Lower lobe of right lung (tissue), 2 donors: ENCODE measurements at regions not wholly inside any gene's neighbourhood (a gene's known extent, or its start where the extent isn't known, plus 50 kb on each side); places are given as distances from the start of the nearest gene placed in this dataset.

Source experiments
- ATAC-seq, 2 donors: fragments of 200-7000 bp; cut with Tn5 transposase; one replicate each; pipeline ENCODE4 v1.9.1; 2020 to 2022; ENCODE audit warnings: mild to moderate bottlenecking in 2 of 2, moderate library complexity in 2 of 2
- DNase-seq: peaks from one replicate; pipeline ENCODE4 v3.0.0-alpha.2; 2020
- H3K27ac ChIP-seq: fragments of 200-600 bp; one replicate; pipeline ENCODE4 v1.8.0; 2022
- H3K27me3 ChIP-seq: fragments of 200-600 bp; one replicate; pipeline ENCODE4 v1.8.0; 2022; ENCODE audit warnings: low read depth
- H3K36me3 ChIP-seq: fragments of 200-600 bp; one replicate; pipeline ENCODE4 v1.8.0; 2022; ENCODE audit warnings: mild to moderate bottlenecking
- H3K4me1 ChIP-seq: fragments of 200-600 bp; one replicate; pipeline ENCODE4 v1.8.0; 2022
- H3K4me3 ChIP-seq: fragments of 200-600 bp; one replicate; pipeline ENCODE4 v1.8.0; 2022; ENCODE audit warnings: mild to moderate bottlenecking
- H3K9me3 ChIP-seq: fragments of 200-600 bp; one replicate; pipeline ENCODE4 v1.8.0; 2022
- intact Hi-C: fragments of 100-400 bp; cut with DNase I; formaldehyde crosslinking; loops from one replicate; pipeline ENCODE4 v1.11.0; 2022
- TF ChIP-seq, protein P1 (sequence below): fragments of 200-600 bp; IDR thresholded peaks from one replicate; pipeline ENCODE4 v1.8.0; 2022; ENCODE audit warnings: antibody characterized with exemption, mild to moderate bottlenecking
- donor health status: DM: no; HTN: yes; CAD: no; lungs with severe emphysema.

DNA sequence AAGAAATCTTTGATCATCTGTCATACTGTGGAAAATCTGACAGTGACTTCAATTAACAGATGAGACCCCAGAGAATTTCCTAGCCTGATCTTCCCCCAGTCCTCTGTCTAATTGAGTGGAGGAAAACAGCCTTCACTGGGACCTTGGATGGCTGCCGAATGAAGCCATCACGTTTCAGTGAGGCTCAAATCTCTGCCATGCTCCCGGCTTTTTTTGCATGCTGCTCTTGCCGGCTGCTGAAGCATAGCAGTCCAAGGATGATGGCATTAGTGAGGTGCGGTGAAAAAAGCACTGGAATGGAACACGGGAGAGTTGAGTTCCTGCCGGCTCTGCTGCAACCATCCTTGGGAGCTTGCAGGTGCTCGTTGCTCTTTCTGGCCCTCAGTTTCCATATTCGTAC lies 430.5 kb downstream of the SLC4A3 start:
- TF ChIP-seq, protein P1, sequence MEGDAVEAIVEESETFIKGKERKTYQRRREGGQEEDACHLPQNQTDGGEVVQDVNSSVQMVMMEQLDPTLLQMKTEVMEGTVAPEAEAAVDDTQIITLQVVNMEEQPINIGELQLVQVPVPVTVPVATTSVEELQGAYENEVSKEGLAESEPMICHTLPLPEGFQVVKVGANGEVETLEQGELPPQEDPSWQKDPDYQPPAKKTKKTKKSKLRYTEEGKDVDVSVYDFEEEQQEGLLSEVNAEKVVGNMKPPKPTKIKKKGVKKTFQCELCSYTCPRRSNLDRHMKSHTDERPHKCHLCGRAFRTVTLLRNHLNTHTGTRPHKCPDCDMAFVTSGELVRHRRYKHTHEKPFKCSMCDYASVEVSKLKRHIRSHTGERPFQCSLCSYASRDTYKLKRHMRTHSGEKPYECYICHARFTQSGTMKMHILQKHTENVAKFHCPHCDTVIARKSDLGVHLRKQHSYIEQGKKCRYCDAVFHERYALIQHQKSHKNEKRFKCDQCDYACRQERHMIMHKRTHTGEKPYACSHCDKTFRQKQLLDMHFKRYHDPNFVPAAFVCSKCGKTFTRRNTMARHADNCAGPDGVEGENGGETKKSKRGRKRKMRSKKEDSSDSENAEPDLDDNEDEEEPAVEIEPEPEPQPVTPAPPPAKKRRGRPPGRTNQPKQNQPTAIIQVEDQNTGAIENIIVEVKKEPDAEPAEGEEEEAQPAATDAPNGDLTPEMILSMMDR = no peak
- intact Hi-C loops = no loop called here
- DNase-seq (no peak), ATAC-seq (no peak)
- Histone ChIP-seq H3K4me3 (no peak overlapping the region), H3K27me3 (no peaks in the 10 kb centered on the region), H3K27ac (no peak overlapping the region), H3K36me3 (no peaks in the 10 kb centered on the region), H3K4me1 (no peaks in the 10 kb centered on the region), H3K9me3 (peaks cover 4% of the 10 kb centered on the region)

DNA sequence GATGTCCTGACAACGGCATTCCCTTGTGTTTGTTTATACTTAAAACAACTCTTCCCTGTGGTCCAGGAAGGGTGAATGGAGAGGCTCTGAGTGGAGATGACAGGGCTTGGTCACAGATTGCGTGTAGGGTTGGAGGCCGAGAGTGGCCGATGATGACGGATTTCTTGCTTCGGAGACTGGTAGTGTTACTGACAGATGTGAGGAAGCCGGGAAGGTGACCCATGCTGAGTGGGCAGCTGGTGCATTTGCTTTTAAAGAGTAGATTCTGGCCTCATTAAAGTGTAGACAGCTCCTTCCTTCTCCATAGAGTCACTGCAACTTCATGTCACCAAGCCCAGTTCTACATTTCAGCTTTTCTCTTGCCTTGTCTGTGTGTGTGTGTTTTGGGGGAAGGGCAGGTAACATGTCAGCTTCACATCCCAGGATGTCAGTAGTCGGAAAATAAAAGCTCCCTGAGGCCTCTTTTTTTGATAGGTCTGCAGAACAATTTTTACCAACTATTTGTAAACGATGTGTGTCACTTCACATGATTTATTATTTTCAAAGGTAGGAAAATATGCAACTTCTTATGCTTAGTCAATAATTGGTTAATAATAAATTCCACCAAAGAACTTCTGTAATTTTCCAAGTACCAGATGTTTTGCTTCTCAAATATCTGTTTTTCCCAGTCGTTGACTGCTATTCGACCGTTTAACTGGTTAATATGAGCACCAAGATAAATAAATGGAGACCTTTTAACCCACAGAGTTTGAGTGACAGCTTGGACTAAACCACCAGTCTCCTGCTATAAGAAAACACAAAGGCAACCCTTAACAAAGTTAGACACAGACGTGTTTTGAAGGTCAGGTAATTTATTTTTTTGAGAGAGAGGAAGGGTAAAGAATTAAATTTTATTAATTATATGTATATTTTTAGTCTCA lies 436.9 kb downstream of the SLC4A3 start:
- Histone ChIP-seq H3K27me3 (no peaks in the 10 kb centered on the region), H3K4me3 (no peak overlapping the region), H3K9me3 (no peaks in the 10 kb centered on the region), H3K4me1 (no peaks in the 10 kb centered on the region), H3K27ac (no peak overlapping the region), H3K36me3 (no peaks in the 10 kb centered on the region)
- DNase-seq = no peak
- intact Hi-C loops = no loop called here
- TF ChIP-seq, protein P1 = no peak
- ATAC-seq = no peak

DNA sequence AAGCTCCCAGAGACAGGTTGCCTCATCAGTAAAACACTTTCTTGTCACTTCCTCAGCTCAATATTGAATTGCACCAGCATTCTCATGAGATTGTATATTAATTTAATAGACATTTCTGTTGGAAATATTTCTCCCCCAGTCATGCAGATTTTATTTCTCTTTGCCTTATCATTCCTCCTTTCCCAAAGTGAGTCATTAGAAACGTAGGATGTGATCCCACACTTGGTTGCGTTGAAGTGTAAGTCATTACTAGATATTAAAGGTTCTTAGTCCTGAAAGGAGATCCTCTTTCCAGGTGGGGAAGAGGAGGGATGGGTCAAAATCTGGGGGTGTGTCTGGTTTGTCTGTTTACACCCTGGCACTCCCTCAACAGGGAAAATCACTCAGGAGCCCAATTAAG lies 438.2 kb downstream of the SLC4A3 start:
- Histone ChIP-seq H3K4me1 (no peaks in the 10 kb centered on the region), H3K4me3 (no peak overlapping the region), H3K9me3 (no peaks in the 10 kb centered on the region), H3K27me3 (no peaks in the 10 kb centered on the region), H3K36me3 (no peaks in the 10 kb centered on the region), H3K27ac (no peak overlapping the region)
- TF ChIP-seq, protein P1 = no peak
- DNase-seq = no peak
- no peak for ATAC-seq
- intact Hi-C loops = no loop called here

DNA sequence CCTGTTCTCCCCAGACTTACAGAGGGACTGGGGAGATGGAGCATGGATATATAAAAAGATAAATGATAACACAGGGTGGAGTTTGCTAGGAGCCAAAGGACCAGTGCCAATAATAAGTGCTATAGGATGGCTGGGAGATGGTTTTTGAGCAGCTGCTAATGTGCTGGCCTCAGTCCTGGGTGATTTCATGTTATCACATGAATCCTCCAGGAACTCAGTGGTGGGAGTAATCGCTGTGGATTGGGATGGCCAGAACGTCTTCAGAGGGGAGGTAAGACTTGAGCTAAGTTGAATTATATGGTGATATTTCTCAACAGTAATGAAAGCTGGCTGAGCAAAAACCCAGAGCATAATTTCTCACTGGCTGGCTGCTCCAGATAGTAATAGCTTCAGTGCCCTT lies 441.4 kb downstream of the SLC4A3 start:
- H3K4me3 ChIP-seq = no peak overlapping the region
- ATAC-seq (no peak), DNase-seq (no peak)
- TF ChIP-seq, protein P1 = no peak
- no peaks in the 10 kb centered on the region for H3K27me3 ChIP-seq
- no peaks in the 10 kb centered on the region for H3K9me3 ChIP-seq
- no peaks in the 10 kb centered on the region for H3K4me1 ChIP-seq
- H3K36me3 ChIP-seq = no peaks in the 10 kb centered on the region
- intact Hi-C loops = no loop called here
- H3K27ac ChIP-seq = no peak overlapping the region

DNA sequence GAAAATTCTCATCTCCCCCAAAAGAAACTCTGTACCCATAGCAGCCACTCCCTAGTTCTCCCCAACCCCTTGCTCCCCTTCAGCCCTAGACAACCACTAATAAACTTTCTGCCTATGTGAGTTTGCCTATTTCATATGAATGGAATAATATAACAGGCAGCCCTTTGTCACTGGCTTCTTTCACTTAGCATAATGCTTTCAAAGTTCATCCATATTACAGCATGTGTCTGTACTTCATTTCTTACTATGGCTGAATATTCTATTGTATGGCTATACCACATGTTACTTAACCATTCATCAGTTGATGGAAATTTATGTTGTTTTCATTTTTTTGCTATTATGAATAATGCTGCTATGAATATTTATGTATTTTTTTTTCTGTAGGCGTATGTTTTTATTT lies 442.9 kb downstream of the SLC4A3 start:
- DNase-seq (no peak), ATAC-seq (no peak)
- no peaks in the 10 kb centered on the region for H3K27me3 ChIP-seq
- intact Hi-C loops = no loop called here
- no peaks in the 10 kb centered on the region for H3K9me3 ChIP-seq
- TF ChIP-seq, protein P1 = no peak
- no peak overlapping the region for H3K4me3 ChIP-seq
- H3K4me1 ChIP-seq = no peaks in the 10 kb centered on the region
- no peaks in the 10 kb centered on the region for H3K36me3 ChIP-seq
- H3K27ac ChIP-seq = no peak overlapping the region
